Type B pancreatic cell (in vitro differentiated cells): ENCODE measurements at regions not wholly inside any gene's neighbourhood (a gene's known extent, or its start where the extent isn't known, plus 50 kb on each side); places are given as distances from the start of the nearest gene placed in this dataset.
A peak's percentile ranks its signal among the peaks of the same experiment; 100 is the strongest.

Experiments used
- DNase-seq: peaks from one replicate; pipeline ENCODE4 v3.0.0; 2021; ENCODE audit warnings: mixed read lengths; ENCODE audit not compliant: unreplicated experiment; ENCODE audit errors: extremely low spot score
- H3K27ac Mint-ChIP-seq: 2 replicates; pipeline ENCODE4 v1.8.0; 2021; ENCODE audit warnings: mild to moderate bottlenecking, mixed read lengths
- H3K27me3 Mint-ChIP-seq: 2 replicates; pipeline ENCODE4 v1.8.0; 2021; ENCODE audit warnings: mixed read lengths
- H3K36me3 Mint-ChIP-seq: 2 replicates; pipeline ENCODE4 v1.8.0; 2021; ENCODE audit warnings: mixed read lengths
- H3K4me1 Mint-ChIP-seq: one replicate; pipeline ENCODE4 v1.8.0; 2021; ENCODE audit warnings: mixed read lengths; ENCODE audit not compliant: unreplicated experiment
- H3K4me3 Mint-ChIP-seq: 2 replicates; pipeline ENCODE4 v1.8.0; 2021; ENCODE audit warnings: mild to moderate bottlenecking, mixed read lengths
- H3K9me3 Mint-ChIP-seq: 2 replicates; pipeline ENCODE4 v1.8.0; 2021; ENCODE audit warnings: mixed read lengths
- CTCF ChIP-seq: fragments of 200-600 bp; sonication (generic); conservative IDR thresholded peaks from 2 replicates; pipeline ENCODE4 v1.5.0; 2021; ENCODE audit warnings: antibody characterized with exemption, mild to moderate bottlenecking

GRCh38 chr9:124110307-124110915 lies 98.8 kb downstream of the LHX2 start:
- Mint-ChIP-seq H3K27me3 (peaks cover 39% of the 10 kb centered on the region), H3K4me1 (no peaks in the 10 kb centered on the region), H3K4me3 (no peak overlapping the region), H3K36me3 (no peaks in the 10 kb centered on the region), H3K27ac (no peak overlapping the region), H3K9me3 (no peaks in the 10 kb centered on the region)
- DNase-seq = peak; percentile 84
- no peak for TF ChIP-seq CTCF

DNA sequence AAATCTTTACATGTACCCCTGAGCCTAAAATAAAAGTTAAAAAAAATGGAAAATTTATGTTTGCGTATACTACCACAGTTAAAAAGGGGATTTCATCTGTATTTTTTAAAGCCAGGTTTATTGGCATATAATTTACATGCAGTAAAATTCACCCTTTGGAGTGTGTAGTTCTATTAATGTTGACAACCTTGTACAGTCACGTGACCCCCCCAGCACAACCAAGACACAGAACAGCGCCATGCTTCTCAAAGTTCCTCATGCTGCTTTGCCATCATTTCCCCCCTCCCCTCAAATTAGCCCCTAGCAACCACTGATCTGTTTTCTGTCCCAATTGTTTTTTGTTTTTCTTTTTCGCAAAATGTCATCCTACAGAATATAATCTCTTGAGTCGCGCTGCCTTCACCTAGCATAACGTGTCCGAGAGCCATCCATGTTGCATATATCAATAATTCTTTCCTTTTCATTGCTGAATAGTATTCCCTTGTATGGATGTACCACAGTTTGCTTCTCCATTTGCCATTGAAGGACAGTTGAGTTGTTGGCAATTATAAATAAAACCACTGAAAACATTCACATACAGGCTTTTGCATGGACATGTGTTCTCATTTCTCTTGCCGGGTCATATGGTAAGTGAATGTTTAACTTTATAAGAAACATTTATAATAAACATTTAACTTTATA lies 105.3 kb downstream of the LHX2 start:
- no peak for TF ChIP-seq CTCF
- no peak for DNase-seq
- no peaks in the 10 kb centered on the region for H3K4me1 Mint-ChIP-seq
- H3K9me3 Mint-ChIP-seq = no peaks in the 10 kb centered on the region
- H3K4me3 Mint-ChIP-seq = no peak overlapping the region
- no peaks in the 10 kb centered on the region for H3K36me3 Mint-ChIP-seq
- peaks cover 19% of the 10 kb centered on the region for H3K27me3 Mint-ChIP-seq
- H3K27ac Mint-ChIP-seq = no peak overlapping the region

DNA sequence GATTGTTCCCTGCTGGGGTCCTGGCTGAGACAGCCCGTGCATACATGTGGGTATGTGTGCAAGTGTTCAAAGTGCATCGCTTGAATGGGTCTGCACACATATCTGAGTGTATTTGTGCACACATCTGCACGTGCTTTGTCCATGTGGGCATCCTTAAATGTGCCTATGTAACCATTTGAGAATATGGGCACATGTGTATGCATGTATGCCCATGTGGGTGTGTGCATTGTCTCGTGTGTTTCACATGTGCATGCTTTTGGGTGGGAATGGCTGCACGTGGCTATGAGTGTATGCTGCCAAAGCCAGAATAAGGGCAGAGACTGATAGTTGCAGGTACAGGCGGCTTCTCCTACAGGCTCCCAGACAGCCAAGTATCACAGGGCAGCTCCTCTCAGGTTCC lies 107.3 kb downstream of the LHX2 start:
- Mint-ChIP-seq H3K36me3 (no peaks in the 10 kb centered on the region), H3K4me3 (no peak overlapping the region), H3K4me1 (no peaks in the 10 kb centered on the region), H3K9me3 (no peaks in the 10 kb centered on the region), H3K27me3 (peaks cover 18% of the 10 kb centered on the region), H3K27ac (no peak overlapping the region)
- DNase-seq = no peak
- no peak for TF ChIP-seq CTCF

GRCh38 chr9:124120272-124120671 lies 108.7 kb downstream of the LHX2 start:
- no peak for DNase-seq
- Mint-ChIP-seq H3K36me3 (no peaks in the 10 kb centered on the region), H3K27me3 (peaks cover 23% of the 10 kb centered on the region), H3K27ac (no peak overlapping the region), H3K4me1 (no peaks in the 10 kb centered on the region), H3K9me3 (no peaks in the 10 kb centered on the region), H3K4me3 (no peak overlapping the region)
- TF ChIP-seq CTCF = no peak

- Mint-ChIP-seq H3K4me3 (no peak overlapping the region), H3K27ac (no peak overlapping the region), H3K9me3 (no peaks in the 10 kb centered on the region), H3K36me3 (no peaks in the 10 kb centered on the region), H3K27me3 (peaks cover 21% of the 10 kb centered on the region), H3K4me1 (no peaks in the 10 kb centered on the region)
- TF ChIP-seq CTCF = no peak
- DNase-seq = no peak
These were observed 110.2 kb downstream of the LHX2 start for GRCh38 chr9:124121725-124122124.
